ENCODE measurements at regions not wholly inside any gene's neighbourhood (a gene's known extent, or its start where the extent isn't known, plus 50 kb on each side); places are given as distances from the start of the nearest gene placed in this dataset.
"Not testable (repeated sequence)": the region's sequence is repeated elsewhere in the genome, so short reads cannot be mapped to it uniquely, and the experiment has no call there.

DNA sequence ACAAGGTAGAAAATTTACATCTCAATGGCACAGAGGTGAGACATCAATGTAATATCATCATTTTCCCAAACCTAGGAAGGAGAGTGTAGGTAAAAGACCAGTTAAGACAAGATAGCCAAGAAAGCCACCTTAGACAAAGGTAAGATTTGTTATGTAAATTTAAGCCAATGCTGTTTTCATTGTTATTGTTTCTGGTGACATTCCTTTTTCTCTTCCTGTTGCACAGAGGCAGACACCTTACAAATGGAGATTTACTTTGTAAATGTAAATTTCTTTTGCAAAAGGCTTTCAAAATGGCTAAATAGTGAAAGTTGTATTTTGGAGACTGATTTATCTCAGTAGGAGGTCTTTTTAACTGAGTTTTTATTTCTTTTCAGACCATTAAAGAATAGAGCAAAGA, 159.1 kb downstream of the YIPF5 start:
- DNase-seq = no peak

DNA sequence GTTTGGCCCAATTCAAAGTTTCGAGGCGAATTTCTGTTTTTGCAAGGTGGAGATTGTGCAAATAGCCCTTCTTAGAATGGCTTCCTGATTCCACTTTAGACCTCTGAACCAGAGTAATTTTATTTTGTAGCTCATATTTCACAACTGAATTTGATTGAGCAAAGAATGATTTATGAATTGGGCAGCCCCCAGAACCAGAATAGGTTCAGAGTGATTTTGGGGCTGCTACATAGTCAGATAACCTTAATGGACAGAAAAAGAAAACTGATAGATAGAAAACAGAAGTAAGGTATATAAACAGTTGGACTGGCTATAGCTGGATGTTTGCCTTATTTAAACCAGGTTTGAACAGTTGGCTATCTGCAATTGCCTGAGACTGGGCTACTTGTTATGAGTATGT, 156.6 kb downstream of the YIPF5 start:
- DNase-seq = no peak

GRCh38 chr5:144015961-144016360, 154.5 kb downstream of the YIPF5 start:
- DNase-seq = no peak

DNA sequence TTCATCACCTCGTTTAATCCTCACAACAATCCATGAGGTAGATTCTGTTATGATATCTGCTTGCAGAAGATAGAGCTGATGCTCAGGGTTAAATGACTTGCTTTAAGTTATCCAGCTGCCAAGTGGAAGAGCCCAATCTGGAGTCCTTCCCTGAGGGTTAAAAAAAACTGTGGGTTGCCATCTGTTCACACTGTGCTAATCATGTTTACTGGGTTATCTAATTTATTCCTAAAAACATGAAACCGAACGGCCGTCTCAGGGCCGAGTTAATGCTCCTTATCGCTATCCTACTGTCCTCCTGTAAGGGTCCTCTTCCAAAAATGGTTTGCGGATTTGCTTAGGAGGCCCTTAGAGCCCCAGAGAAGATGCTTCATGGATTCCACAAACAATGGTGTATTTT, 153.3 kb downstream of the YIPF5 start:
- DNase-seq = no peak

DNA sequence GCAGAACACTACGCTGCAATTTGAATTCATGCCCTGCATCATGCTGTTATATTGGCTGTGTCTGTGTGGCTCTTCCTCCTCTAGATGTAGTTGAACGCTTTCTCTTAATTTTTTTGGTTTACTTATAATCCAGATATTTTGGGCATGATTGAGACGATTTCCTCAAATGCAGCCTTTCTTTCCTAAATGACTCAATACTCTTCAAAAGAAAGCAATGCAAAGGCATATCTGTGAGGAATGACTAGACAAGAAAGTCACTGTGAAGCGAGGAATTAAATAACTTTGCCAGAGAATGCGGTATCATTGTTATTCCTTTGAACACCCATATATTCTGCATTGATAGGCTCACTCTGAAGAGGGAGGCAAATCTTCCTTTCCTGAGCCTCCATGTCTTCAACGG, 152.8 kb downstream of the YIPF5 start:
- no peak for DNase-seq

DNA sequence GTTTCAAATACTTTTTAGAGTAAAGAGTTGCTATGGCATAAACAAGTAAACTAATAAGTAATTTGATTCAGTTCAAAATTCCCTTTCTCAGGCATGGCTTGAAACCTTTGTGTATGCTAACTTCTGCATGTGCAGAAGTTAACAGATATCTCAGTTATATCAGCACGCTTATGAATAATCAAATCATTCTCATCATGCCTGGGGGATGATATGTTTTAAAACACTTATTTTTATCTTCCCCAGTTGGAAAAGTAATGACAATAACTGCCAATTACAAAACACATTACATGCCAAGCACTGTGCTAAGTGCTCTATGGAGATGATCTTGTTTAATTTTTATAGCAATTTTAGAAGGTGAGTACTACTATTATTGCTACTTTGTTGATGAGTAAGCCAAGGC, 146.4 kb downstream of the YIPF5 start:
- no peak for DNase-seq

- DNase-seq = no peak
Observed at GRCh38 chr5:144024545-144024944, 145.9 kb downstream of the YIPF5 start.

DNA sequence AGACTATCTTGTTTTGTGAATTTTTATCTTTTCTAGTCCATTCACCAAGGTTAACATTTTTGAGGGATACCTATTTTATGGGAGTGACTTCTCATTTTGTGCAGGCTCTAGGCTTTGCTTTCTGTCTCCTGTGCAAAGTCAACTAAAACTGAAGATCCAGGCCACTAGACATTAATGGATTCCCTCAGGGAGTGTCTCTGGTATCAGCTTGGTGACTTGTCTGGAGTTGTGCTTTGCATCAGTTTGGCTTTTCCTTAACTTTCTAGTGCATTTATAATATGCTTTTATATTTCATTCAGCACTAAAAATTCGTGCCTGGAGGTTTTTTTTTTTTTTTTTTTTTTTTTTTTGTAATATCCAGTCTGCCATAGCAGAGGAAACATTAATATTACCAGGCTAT, 144.2 kb downstream of the YIPF5 start:
- DNase-seq = no peak

GRCh38 chr5:144028058-144028457, 142.4 kb downstream of the YIPF5 start:
- peak in 1 of 2 experiments; percentile 47 for DNase-seq

- DNase-seq = peak; percentile 28 to 74
Observed at GRCh38 chr5:144028636-144029035, 141.8 kb downstream of the YIPF5 start.

GRCh38 chr5:144030904-144031303, 139.6 kb downstream of the YIPF5 start:
- no peak for DNase-seq

- DNase-seq = peak in 1 of 2 experiments; percentile 66
Observed at GRCh38 chr5:144032375-144032774, 138.1 kb downstream of the YIPF5 start.

DNA sequence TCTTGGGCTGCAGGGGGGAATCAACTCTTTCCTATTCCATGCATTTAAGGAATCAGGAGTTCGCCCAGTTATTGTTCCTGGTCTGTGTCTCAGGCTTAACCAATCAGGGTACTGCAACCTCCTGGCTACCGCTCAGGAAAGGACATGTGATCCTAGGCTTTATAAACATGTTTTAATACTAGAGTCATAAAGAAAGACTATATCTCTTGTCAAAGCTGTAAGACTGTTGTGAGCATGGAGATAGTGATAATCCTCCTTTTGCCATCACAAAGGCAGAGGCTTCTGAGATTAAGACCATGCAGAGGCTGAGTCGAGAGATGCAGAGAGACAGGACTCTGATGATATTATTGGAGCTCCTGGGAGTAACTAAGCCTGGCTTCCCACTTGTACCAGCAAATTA, 137.0 kb downstream of the YIPF5 start:
- DNase-seq = no peak

DNA sequence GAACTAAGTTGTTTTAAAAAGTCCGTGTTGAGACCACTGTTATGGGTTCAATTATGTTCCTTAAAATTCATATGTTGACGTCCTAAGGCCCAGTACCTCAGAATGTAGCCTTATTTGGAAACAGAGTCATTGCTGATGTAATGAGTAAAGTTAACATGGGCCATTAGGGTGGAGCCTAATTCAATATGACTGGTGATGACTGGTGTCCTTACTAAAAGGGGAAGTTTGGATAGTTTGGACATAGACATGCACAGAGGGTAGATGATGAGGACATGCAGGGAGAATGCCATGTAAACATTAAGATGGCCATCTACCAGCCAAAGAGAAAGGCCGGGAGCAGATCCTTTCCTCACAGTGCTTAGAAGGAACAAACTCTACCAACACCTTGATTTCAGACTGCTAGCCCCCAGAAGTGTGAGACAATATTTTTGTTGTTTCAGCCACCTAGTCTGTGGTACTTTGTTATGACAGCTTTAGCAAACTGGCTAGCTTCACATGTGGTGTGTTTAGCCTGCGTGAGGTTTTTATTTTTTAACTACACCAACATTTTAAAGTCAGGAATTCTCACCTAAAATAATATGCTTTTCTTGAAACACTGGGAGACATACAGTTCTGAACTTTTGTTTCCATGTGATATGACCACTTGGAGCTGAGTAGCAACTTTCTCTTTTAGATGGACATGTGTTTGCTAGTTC, 135.3 kb downstream of the YIPF5 start:
- DNase-seq = no peak

- DNase-seq = no peak
Observed at GRCh38 chr5:144036476-144036875, 134.0 kb downstream of the YIPF5 start.

DNA sequence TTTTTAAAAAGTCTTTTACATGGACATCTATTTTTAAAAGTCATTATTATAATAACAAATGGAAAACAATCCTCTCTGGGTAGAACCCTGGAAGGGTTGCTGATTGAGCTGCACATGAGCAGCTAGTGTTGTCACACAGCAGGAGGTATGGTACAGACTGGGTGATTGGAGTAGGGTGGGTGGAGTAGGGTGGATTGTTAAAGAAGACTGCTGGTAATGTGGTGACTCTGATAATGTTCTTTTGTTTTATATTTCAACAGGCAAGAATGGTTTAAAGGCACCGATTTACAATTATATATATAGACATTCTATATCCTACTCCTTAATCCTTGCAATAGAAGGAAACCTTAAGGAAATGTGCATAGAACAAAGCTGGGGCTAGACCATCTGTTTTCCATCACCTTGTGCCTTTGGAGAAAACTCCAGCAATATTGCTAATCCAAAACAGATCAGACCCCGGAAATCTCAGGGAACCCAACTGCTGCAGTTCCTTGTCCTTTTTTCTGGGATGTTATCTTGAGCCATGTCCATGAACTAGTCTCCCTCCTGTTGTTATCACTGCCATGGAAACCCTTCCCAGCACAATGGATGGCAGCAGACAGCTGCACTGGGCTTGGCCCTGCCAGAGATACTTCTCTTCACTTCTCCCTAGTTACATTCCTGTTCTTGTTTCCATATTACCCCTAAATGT, 129.7 kb downstream of the YIPF5 start:
- no peak for DNase-seq

DNA sequence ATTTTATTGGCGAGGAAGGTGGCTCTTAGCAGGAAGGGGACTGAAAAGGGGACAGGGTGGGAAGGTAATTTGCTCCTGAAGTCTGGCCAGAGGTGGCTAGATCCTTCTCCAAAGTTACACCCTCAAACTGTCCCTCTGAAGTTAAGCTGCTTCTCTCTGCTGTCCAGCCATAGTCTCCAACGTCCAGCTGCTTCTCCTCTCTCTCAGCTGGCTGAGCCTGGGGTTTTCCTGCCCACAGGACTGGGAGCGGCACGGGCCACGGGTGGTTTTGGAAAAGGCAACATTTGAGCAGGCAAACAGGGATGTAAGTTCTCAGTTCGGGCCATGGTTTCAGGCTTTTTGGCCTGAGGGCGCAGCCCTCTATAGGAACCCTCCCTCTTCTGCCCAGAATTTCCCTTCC, 128.3 kb downstream of the YIPF5 start:
- no peak for DNase-seq

DNA sequence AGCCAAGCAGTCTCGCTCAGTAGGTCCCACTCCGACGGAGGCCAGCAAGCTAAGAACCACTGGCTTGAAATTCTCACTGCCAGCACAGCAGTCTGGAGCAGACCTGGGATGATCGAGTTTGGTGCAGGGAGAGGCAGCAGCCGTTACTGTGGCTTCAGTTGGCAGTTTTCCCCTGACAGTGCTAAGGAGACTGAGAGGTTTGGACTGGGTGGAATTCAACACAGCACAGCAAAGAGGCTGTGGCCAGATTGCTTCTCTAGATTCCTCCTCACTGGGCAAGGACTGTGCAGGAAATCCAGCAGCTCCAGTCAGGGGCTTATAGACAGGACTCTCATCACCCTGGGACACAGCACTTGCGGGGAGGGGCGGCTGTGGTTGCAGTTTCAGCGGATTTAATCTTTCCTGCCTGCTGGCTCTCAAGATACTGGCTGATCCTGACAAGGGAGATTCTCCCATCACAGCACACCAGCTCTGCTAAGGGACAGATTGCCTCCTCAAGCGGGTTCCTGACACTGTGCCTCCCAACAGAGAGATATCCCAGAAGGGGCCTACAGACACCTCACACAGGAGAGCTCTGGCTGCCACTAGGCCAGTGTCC, 122.1 kb downstream of the YIPF5 start:
- no peak for DNase-seq

GRCh38 chr5:144055391-144055790, 115.1 kb downstream of the YIPF5 start:
- not testable (repeated sequence) for DNase-seq

DNA sequence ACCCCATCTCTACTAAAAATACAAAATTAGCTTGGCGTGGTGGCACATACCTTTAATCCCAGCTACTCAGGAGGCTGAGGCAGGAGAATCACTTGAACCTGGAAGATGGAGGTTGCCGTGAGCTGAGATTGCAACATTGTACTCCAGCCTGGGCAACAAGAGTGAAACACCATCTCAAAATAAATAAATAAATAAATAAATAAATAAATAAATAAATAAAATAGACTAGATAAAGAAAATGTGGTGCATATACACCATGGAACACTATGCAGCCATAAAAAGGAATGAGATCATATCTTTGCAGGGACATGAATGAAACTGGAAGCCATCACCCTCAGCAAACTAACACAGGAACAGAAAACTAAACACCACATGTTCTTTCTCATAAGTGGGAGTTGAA, 110.4 kb downstream of the YIPF5 start:
- not testable (repeated sequence) for DNase-seq

GRCh38 chr5:144060598-144060997, 109.9 kb downstream of the YIPF5 start:
- no peak for DNase-seq

- no peak for DNase-seq
Observed at GRCh38 chr5:144065786-144066185, 104.7 kb downstream of the YIPF5 start.

DNA sequence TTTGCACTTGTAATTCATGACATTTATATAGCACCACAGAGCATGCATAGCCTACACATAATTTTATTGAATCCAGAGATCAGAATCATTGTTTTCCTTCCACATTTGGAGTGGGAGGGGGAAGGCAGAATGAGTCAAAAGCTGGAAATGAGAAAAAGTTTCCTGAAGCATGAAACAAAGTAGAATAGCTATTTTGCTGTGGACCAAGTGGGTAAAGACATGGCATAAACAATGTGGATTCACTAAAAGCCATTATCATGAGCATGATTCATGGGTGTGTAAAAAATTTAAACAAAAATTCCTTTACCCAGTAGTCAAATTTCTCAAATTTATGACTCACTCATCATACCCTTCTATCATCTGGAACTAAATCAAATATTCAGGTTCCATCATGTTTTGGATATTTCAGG, 97.9 kb downstream of the YIPF5 start:
- no peak for DNase-seq

GRCh38 chr5:144076521-144077083, 93.9 kb downstream of the YIPF5 start:
- DNase-seq = no peak

All from NCI-H2081 (cell line).